Activated CD8-positive, alpha-beta memory T cell treated with anti-CD3 and anti-CD28 coated beads for 48 hours (primary cell): ENCODE measurements at regions not wholly inside any gene's neighbourhood (a gene's known extent, or its start where the extent isn't known, plus 50 kb on each side); places are given as distances from the start of the nearest gene placed in this dataset.

Source experiments
- DNase-seq, 3 experiments: peaks; one replicate each; pipeline ENCODE4 v3.0.0-alpha.2; 2020; ENCODE audit warnings: low read depth in 2 of 3, low spot score in 2 of 3

DNA sequence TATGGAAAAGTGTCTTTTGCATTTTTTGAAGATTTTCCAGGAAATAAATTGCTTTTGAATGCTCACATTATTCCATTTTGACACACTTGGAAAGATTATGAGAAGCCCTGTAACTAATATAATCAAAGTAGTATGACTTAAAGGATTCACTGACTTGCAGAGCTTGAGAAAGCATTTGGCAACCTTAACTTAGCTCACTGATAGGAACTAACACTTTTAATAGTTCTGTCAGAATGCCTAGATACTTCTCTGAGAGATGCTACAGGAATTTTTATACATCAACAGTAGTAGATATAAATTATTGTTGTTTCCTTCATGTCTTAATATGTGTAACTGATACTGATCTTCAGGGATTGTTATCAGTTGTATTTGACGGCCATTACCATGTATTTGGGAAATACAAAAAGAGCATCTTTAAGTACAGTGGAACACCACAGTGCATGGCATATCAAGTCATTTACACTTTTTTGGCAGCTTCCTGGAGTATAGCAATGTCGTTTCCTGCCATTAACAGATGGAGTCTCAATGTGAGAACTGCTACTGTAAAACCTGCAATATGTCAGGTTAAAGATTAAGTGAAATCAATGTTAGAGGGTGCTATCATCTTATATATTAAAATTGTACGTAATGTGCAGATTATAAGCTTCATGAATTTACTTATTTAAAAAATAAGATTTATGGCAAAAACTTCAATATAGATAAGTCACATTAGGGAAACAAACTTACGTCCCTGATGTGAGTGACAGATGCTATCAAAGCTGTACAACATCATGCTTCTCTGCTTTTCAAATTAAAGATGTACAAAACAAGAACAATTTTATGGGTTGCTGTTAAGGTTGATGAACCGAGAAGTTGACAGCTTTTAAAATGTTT is 1159.8 kb upstream of the MIR17HG start:
- no peak for DNase-seq

- no peak for DNase-seq
Measured at GRCh38 chr13:90188351-90188636, 1159.2 kb upstream of the MIR17HG start.

DNA sequence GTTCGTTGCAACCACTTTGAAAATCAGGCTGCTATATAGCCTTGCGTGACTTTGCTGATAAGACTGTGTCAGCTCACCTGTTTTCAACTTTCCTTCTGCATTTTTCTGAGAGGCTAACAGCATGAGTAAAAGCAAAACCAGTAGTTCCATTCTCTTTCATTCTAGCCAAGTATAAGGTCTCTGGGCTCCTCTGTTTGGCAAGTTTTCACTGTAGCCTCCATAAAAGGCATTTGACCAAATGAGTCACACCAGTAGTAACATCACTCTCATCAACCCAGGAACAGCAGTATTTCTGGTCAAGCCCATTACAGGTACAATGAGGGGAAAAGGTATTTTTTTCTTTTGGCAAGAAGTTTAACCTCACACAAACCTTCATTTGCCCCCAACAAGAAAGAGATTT is 1149.8 kb upstream of the MIR17HG start:
- DNase-seq: no peak

DNA sequence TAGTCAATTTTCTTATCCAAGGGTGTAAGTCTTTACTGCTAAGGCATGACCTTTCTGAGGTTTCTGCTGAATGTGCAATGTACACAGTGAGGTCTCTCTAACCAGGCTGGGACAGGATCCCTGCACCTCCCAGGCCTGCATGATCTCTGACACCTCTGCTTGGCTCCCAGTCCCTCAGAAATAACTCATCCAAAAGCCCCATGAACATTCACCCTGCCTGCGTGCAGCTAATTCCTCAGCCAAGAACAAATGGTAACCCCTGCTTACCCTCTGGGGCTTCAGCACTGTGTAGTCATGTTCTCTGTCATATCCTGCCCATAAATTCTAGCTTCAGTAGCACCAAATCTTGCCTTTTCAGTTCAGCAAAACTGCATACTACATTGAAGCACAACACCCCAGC is 1146.3 kb upstream of the MIR17HG start:
- DNase-seq: no peak

DNA sequence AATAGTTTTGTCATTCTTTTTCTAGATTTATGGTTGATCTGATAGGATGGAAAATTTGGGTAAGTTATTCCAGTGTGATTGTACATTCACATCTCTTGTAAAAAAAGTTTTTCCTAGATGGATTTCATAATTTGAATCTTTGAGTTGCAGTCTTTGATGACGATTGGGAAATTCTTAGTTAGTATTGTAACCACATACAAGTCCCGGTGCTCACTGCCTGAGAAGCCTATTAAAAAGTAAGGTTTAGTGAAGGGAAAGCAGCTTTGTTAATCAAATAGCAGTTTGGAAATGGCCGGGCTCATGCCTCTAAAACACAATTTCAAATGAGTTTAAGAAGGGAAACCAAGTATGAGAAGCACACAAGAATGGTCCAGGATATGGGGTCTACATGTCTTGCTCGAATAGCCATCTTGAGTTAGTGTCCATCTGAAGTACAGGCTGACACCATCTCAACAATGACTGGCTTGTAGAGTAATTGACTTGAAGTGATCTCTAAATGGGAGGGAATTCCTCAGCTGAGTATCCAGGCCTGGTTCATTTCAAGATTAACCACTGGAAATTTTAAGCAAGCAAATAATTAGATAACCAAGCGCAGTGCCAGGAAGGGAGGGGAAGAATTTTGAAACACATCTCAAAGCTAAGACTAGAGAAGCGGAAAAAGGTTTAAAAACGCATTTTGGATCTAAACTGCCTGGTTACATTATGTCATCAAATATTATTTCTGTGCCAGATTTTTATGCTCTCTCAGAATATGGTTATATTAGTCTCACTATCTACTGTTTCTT is 1145.6 kb upstream of the MIR17HG start:
- DNase-seq: no peak

- no peak for DNase-seq
Measured at GRCh38 chr13:90205081-90205480, 1142.4 kb upstream of the MIR17HG start.

- no peak for DNase-seq
Measured at GRCh38 chr13:90205911-90206310, 1141.6 kb upstream of the MIR17HG start.

GRCh38 chr13:90217275-90217674 is 1130.2 kb upstream of the MIR17HG start:
- no peak for DNase-seq

DNA sequence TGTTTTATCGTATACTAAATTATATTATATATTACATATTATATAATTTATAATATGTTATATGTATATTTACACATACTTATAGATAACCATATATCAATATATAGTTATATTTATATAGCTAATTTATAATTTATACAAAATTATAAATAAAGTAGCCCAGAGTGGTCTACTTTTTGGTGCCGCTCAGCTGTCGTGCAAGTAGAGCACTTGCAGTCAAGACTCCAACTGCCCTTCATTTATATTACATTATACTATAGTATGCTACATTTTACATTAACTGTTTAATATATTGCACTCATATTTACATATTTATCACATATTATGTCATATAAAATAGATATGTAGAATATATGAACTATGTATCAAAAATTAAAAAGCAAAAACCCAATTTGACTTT is 1124.7 kb upstream of the MIR17HG start:
- DNase-seq: no peak

DNA sequence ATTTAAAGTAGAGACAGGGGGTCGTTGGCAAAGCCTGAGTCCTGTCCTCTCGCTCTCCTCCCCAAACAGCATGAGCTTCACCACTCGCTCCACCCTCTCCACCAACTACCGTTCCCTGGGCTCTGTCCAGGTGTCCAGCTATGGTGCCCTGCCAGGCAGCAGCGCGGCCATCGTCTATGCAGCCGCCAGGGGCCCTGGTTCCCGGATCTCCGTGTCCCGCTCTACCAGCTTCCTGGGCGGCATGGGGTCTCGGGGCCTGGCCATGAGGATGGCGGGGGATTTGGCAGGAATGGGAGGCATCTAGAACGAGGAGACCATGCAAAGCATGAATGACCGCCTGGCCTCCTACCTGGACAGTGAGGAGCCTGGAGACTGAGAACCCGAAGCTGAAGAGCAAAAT is 1117.2 kb upstream of the MIR17HG start:
- no peak for DNase-seq

DNA sequence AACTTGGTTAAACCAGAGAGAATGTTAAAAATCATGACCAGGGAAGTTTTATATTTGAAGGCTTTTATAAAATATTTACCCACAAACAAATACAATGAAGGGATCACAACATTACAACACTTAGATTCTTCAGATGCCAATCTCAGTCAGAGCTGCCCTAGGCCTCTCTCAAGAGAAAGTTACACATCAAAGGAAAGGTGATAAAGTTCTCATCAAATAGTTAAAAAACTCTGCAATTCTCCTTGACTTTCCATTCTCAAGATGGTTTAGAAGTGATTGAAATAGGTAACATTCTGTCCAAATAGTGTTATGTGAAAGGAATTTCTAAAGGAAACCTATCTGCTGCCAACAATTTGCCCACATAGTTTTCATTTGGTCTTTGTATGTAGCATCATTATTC is 1115.2 kb upstream of the MIR17HG start:
- DNase-seq: no peak

- DNase-seq: no peak
Measured at GRCh38 chr13:90233933-90234672, 1113.4 kb upstream of the MIR17HG start.

- DNase-seq: no peak
Measured at GRCh38 chr13:90237852-90238251, 1109.6 kb upstream of the MIR17HG start.

GRCh38 chr13:90238413-90238812 is 1109.1 kb upstream of the MIR17HG start:
- no peak for DNase-seq

DNA sequence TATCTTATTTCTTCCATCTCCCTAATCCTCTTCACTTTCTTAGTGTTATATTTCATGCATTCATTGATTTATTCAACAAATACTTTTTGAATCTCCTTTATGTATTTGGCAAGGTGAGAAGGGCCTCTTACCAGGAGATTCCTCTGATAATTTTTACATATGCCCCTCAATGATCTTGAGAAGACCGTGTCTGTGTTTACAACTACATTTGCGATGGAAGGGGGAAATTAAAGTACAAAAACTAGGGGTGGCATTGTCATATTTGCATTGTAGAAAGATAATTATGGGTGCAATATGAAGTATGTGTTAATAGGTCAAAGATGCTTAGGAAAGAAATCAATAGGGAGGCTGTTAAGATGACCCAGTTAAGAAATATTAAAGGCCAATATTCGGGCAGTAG is 1108.4 kb upstream of the MIR17HG start:
- DNase-seq: no peak

DNA sequence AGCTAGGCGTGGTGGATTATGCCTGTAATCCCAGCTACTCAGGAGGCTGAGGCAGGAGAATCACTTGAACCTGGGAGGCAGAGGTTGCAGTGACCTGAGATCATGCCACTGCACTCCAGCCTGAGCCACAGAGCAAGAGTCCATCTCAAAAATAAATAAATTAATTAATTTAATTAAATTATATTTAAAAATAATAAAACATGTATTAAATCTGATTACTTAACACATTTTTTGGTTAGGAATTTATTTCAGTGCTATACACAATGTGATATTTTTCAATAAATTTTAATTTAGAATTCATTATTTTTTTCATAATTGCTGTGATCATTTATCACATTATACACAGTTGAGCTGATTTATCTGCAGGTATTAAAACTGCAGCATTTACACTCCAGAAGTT is 1101.5 kb upstream of the MIR17HG start:
- DNase-seq: no peak

- no peak for DNase-seq
Measured at GRCh38 chr13:90246687-90247345, 1100.7 kb upstream of the MIR17HG start.

DNA sequence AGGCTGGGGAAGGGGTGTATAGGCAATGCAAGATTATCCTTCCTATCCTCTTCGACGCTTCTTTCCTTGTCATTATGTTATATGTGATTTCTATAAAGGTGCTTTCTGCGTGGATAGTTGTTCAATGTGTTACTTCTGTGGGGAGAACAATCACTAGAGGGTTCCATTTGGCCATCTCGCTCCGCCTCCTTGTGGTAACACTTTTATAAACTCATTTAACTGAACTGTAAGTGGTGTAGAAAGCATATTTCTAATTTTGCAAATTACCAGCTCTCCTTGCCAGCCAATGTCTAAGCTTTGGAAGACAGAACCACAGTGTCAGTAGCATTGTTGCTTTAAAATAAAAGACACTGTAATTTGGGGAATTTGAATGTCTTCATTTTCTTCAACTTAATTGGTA is 1093.7 kb upstream of the MIR17HG start:
- DNase-seq: no peak

DNA sequence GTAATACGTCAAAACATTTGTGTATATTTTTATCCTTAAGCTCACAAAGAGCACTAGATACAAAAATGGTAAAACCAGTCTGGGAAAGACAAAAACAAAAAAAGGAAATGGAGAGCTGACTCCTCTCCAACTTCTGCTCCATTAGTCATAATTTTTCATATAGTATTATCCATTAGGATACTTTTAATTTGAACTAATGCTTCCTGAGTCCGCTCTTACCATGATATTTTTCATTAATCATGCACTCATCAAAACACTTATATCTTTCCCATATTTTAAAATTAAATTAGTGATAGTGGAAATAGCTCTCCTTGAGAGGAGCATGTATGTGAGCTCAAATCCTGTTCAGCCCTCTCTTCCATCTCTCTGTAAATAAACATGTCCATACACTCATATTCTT is 1093.0 kb upstream of the MIR17HG start:
- DNase-seq: no peak

- DNase-seq: no peak
Measured at GRCh38 chr13:90256746-90257145, 1090.7 kb upstream of the MIR17HG start.

DNA sequence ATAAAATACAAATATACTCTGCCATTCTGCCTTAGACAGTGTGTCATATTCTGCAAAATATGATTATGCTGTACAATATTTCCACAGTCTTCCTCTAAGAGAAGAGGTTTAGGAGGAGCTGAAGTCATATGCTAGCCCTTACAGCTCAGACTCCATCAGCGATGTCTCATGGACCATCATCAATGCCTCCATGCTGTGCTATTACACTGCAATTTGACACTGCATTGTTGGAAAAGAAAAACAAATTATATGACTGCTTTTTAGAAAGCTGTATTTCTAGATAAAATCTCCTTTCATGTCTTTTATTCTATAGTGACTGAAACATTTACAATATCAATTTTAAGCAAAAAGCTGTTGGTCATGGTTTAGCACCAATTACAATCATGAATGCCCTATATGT is 1089.4 kb upstream of the MIR17HG start:
- DNase-seq: no peak
